ENCODE measurements at regions not wholly inside any gene's neighbourhood (a gene's known extent, or its start where the extent isn't known, plus 50 kb on each side); places are given as distances from the start of the nearest gene placed in this dataset.
"Not testable (repeated sequence)": the region's sequence is repeated elsewhere in the genome, so short reads cannot be mapped to it uniquely, and the experiment has no call there.

DNA sequence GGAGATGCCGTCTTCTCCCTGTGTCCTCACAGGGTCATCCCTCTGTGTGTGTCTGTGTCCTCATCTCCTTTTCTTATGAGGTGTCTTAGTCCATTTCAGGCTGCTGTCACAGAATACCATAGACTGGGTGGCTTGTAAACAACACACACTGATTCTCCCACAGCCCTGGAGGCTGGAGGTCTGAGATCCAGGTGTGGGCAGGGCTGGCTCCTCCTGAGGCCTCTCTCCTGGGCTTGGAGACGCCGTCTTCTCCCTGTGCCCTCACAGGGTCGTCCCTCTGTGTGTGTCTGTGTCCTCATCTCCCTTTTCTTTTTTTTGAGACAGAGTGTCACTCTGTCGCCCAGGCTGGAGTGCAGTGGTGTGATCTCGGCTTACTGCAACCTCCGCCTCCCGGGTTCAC lies 75.9 kb downstream of the CRLF2 start:
- H3K27me3 ChIP-seq (ENCODE audit: control insufficient read depth in 3 of 3, insufficient read depth in 3 of 3, low read depth in 1 of 3, low read length in 3 of 3) = peaks cover 0 to 14% (median 0%) of the 10 kb centered on the region in 3 experiments
- not testable (repeated sequence) for DNase-seq (ENCODE audit: low spot score); H2AFZ ChIP-seq (ENCODE audit: low read length); H3K36me3 ChIP-seq (replicated peaks in 1 of 2; ENCODE audit: control insufficient read depth in 2 of 2, insufficient read depth in 2 of 2, low read length in 2 of 2); H3K23ac ChIP-seq (ENCODE audit: low read depth, low read length, poor library complexity); H3K9ac ChIP-seq (ENCODE audit: low read depth, low read length, poor library complexity); H2BK12ac ChIP-seq (ENCODE audit: low read length); H3K4me2 ChIP-seq (ENCODE audit: insufficient read depth, low read length, poor library complexity, severe bottlenecking); H4K91ac ChIP-seq (ENCODE audit: low read depth, low read length, poor library complexity); H3K4me3 ChIP-seq (ENCODE audit: low read length in 2 of 2); H2BK15ac ChIP-seq (ENCODE audit: low read length); H3K79me1 ChIP-seq (ENCODE audit: low read depth, low read length); H4K8ac ChIP-seq (ENCODE audit: low read depth, low read length); H2BK5ac ChIP-seq (ENCODE audit: low read length); H2BK120ac ChIP-seq (ENCODE audit: low read depth, low read length); H3K18ac ChIP-seq (ENCODE audit: low read length); H3K4me1 ChIP-seq (ENCODE audit: control insufficient read depth in 2 of 2, insufficient read depth in 1 of 2, low read depth in 1 of 2, low read length in 2 of 2); H3K14ac ChIP-seq (ENCODE audit: low read length); H3K4ac ChIP-seq (ENCODE audit: low read length); H3K27ac ChIP-seq (replicated peaks; ENCODE audit: low read length); H2AK5ac ChIP-seq (ENCODE audit: low read depth, low read length); H3K9me3 ChIP-seq (replicated peaks in 1 of 2; ENCODE audit: control insufficient read depth in 2 of 2, insufficient read depth in 1 of 2, low read depth in 1 of 2, low read length in 2 of 2)
- WGBS, 2 donors (ENCODE audit: extremely low coverage in 2 of 2, insufficient read length in 2 of 2, insufficient replicate concordance in 1 of 2) = no CpG with 5 or more reads among the region's 8 CpGs

DNA sequence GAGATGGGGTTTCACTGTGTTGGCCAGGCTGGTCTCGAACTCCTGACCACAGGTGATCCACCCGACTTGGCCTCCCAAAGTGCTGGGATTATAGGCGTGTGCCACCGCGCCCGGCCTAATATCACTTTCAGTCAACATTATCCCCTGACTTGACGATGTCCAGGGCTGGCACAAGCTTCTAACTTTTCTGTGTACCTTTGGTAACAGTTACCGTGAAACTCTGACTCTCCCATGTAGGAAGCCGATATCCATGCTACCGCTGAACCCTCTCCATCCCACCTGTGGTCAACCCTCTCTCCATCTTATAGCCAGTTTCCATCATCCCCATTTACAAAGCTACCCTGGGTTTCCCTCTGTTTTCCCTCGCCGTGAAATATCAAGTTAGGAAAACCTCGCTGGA lies 77.5 kb downstream of the CRLF2 start:
- H4K8ac ChIP-seq (ENCODE audit: low read depth, low read length) = no peak overlapping the region

DNA sequence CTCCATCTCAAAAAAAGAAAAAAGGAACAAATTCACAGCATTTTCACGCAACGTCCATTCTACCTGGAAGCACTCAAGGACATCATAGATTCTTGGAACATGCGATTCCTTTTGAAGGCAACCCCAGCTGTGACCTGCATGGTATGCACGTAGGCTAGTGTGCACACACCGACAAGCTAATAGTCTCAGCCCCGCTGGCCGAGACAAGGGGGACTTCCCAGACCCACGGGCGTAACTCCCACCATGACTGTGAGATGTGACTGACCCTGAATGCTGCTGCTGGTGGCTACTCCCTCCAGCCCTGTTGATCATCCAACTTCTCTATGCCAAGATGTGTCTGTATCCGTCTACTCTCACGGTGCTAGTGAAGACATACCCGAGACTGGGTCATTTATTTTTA lies 78.3 kb downstream of the CRLF2 start:
- no peak overlapping the region for H4K8ac ChIP-seq (ENCODE audit: low read depth, low read length)
- no peaks in the 10 kb centered on the region for H3K36me3 ChIP-seq (replicated peaks in 1 of 2; ENCODE audit: control insufficient read depth in 2 of 2, insufficient read depth in 2 of 2, low read length in 2 of 2)
- H2BK15ac ChIP-seq (ENCODE audit: low read length) = no peak overlapping the region
- peaks cover 0 to 1% of the 10 kb centered on the region in 2 donors for H3K9me3 ChIP-seq (replicated peaks in 1 of 2; ENCODE audit: control insufficient read depth in 2 of 2, insufficient read depth in 1 of 2, low read depth in 1 of 2, low read length in 2 of 2)
- no peak overlapping the region for H2BK12ac ChIP-seq (ENCODE audit: low read length)
- H3K4me3 ChIP-seq (ENCODE audit: low read length in 2 of 2) = no peak overlapping the region
- no peak overlapping the region for H3K9ac ChIP-seq (ENCODE audit: low read depth, low read length, poor library complexity)
- H2BK5ac ChIP-seq (ENCODE audit: low read length) = no peak overlapping the region
- no peak overlapping the region for H3K23ac ChIP-seq (ENCODE audit: low read depth, low read length, poor library complexity)
- no peak overlapping the region for H3K18ac ChIP-seq (ENCODE audit: low read length)
- H3K79me1 ChIP-seq (ENCODE audit: low read depth, low read length) = no peaks in the 10 kb centered on the region
- H2AFZ ChIP-seq (ENCODE audit: low read length) = no peak overlapping the region
- H3K14ac ChIP-seq (ENCODE audit: low read length) = no peak overlapping the region
- no peak overlapping the region for H2AK5ac ChIP-seq (ENCODE audit: low read depth, low read length)
- H3K27ac ChIP-seq (replicated peaks; ENCODE audit: low read length) = no peak overlapping the region
- H3K4me1 ChIP-seq (ENCODE audit: control insufficient read depth in 2 of 2, insufficient read depth in 1 of 2, low read depth in 1 of 2, low read length in 2 of 2) = peaks cover 0 to 2% of the 10 kb centered on the region in 2 donors
- H3K27me3 ChIP-seq (ENCODE audit: control insufficient read depth in 3 of 3, insufficient read depth in 3 of 3, low read depth in 1 of 3, low read length in 3 of 3) = peaks cover 0 to 5% (median under 1%) of the 10 kb centered on the region in 3 experiments
- no peak for DNase-seq (ENCODE audit: low spot score)
- WGBS, 2 donors (ENCODE audit: extremely low coverage in 2 of 2, insufficient read length in 2 of 2, insufficient replicate concordance in 1 of 2) = no CpG with 5 or more reads among the region's 12 CpGs
- no peak overlapping the region for H4K91ac ChIP-seq (ENCODE audit: low read depth, low read length, poor library complexity)
- no peak overlapping the region for H3K4me2 ChIP-seq (ENCODE audit: insufficient read depth, low read length, poor library complexity, severe bottlenecking)
- no peak overlapping the region for H3K4ac ChIP-seq (ENCODE audit: low read length)
- H2BK120ac ChIP-seq (ENCODE audit: low read depth, low read length) = no peak overlapping the region

More for the DNA sequence above, 77.5 kb downstream of the CRLF2 start:
- H3K9me3 ChIP-seq (replicated peaks in 1 of 2; ENCODE audit: control insufficient read depth in 2 of 2, insufficient read depth in 1 of 2, low read depth in 1 of 2, low read length in 2 of 2) = no peaks in the 10 kb centered on the region
- H2BK120ac ChIP-seq (ENCODE audit: low read depth, low read length) = no peak overlapping the region
- no peak overlapping the region for H2AFZ ChIP-seq (ENCODE audit: low read length)
- no peak overlapping the region for H2BK15ac ChIP-seq (ENCODE audit: low read length)
- H3K79me1 ChIP-seq (ENCODE audit: low read depth, low read length) = no peaks in the 10 kb centered on the region
- no peak overlapping the region for H3K14ac ChIP-seq (ENCODE audit: low read length)
- H4K91ac ChIP-seq (ENCODE audit: low read depth, low read length, poor library complexity) = no peak overlapping the region
- H3K4ac ChIP-seq (ENCODE audit: low read length) = no peak overlapping the region
- peaks cover 0 to 6% (median 0%) of the 10 kb centered on the region in 3 experiments for H3K27me3 ChIP-seq (ENCODE audit: control insufficient read depth in 3 of 3, insufficient read depth in 3 of 3, low read depth in 1 of 3, low read length in 3 of 3)
- no peak for DNase-seq (ENCODE audit: low spot score)
- H2AK5ac ChIP-seq (ENCODE audit: low read depth, low read length) = no peak overlapping the region
- H2BK12ac ChIP-seq (ENCODE audit: low read length) = no peak overlapping the region
- H3K27ac ChIP-seq (replicated peaks; ENCODE audit: low read length) = no peak overlapping the region
- WGBS, 2 donors (ENCODE audit: extremely low coverage in 2 of 2, insufficient read length in 2 of 2, insufficient replicate concordance in 1 of 2) = no CpG with 5 or more reads among the region's 13 CpGs
- H3K4me2 ChIP-seq (ENCODE audit: insufficient read depth, low read length, poor library complexity, severe bottlenecking) = no peak overlapping the region
- H3K4me3 ChIP-seq (ENCODE audit: low read length in 2 of 2) = no peak overlapping the region
- H3K9ac ChIP-seq (ENCODE audit: low read depth, low read length, poor library complexity) = no peak overlapping the region
- peaks cover 0 to under 1% of the 10 kb centered on the region in 2 donors for H3K4me1 ChIP-seq (ENCODE audit: control insufficient read depth in 2 of 2, insufficient read depth in 1 of 2, low read depth in 1 of 2, low read length in 2 of 2)
- no peak overlapping the region for H3K23ac ChIP-seq (ENCODE audit: low read depth, low read length, poor library complexity)
- no peak overlapping the region for H3K18ac ChIP-seq (ENCODE audit: low read length)
- no peaks in the 10 kb centered on the region for H3K36me3 ChIP-seq (replicated peaks in 1 of 2; ENCODE audit: control insufficient read depth in 2 of 2, insufficient read depth in 2 of 2, low read length in 2 of 2)
- no peak overlapping the region for H2BK5ac ChIP-seq (ENCODE audit: low read length)

DNA sequence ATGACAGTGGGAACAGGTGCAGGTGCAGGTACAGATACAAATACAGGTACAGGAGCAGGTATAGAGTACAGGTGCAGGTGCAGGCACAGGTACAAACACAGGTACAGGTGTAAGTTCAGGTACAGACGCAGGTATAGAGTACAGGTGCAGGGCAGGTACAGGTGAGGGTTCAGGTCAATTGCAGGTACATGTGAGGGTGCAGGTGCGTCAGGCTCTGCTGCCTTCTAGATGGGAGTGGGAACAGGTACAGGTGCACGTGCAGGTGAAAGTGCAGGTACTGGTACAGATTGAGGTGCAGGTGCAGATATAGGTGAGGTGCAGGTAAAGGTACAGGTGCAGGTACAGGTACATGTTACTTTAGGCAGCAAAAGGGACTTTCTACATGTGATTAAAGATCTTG lies 85.7 kb downstream of the CRLF2 start:
- H3K27ac ChIP-seq (replicated peaks; ENCODE audit: low read length) = no peak overlapping the region
- no peak for DNase-seq (ENCODE audit: low spot score)

More for the DNA sequence above, 85.7 kb downstream of the CRLF2 start:
- Histone ChIP-seq H2BK120ac (ENCODE audit: low read depth, low read length) (no peak overlapping the region), H2AK5ac (ENCODE audit: low read depth, low read length) (no peak overlapping the region), H3K4ac (ENCODE audit: low read length) (no peak overlapping the region), H3K9me3 (replicated peaks in 1 of 2; ENCODE audit: control insufficient read depth in 2 of 2, insufficient read depth in 1 of 2, low read depth in 1 of 2, low read length in 2 of 2) (peaks cover 0 to 3% of the 10 kb centered on the region in 2 donors), H4K91ac (ENCODE audit: low read depth, low read length, poor library complexity) (no peak overlapping the region), H2BK12ac (ENCODE audit: low read length) (no peak overlapping the region), H2BK5ac (ENCODE audit: low read length) (no peak overlapping the region), H3K27me3 (ENCODE audit: control insufficient read depth in 3 of 3, insufficient read depth in 3 of 3, low read depth in 1 of 3, low read length in 3 of 3) (peaks cover 0 to 2% (median 0%) of the 10 kb centered on the region in 3 experiments), H3K4me3 (ENCODE audit: low read length in 2 of 2) (peak overlapping the region in 1 of 2 donors; percentile 71), H2AFZ (ENCODE audit: low read length) (no peak overlapping the region), H3K18ac (ENCODE audit: low read length) (no peak overlapping the region), H3K14ac (ENCODE audit: low read length) (no peak overlapping the region), H2BK15ac (ENCODE audit: low read length) (no peak overlapping the region), H3K79me1 (ENCODE audit: low read depth, low read length) (no peaks in the 10 kb centered on the region), H3K36me3 (replicated peaks in 1 of 2; ENCODE audit: control insufficient read depth in 2 of 2, insufficient read depth in 2 of 2, low read length in 2 of 2) (no peaks in the 10 kb centered on the region), H3K23ac (ENCODE audit: low read depth, low read length, poor library complexity) (no peak overlapping the region), H4K8ac (ENCODE audit: low read depth, low read length) (no peak overlapping the region), H3K4me2 (ENCODE audit: insufficient read depth, low read length, poor library complexity, severe bottlenecking) (no peak overlapping the region), H3K4me1 (ENCODE audit: control insufficient read depth in 2 of 2, insufficient read depth in 1 of 2, low read depth in 1 of 2, low read length in 2 of 2) (peaks cover 0 to 2% of the 10 kb centered on the region in 2 donors), H3K9ac (ENCODE audit: low read depth, low read length, poor library complexity) (no peak overlapping the region)
- WGBS, 2 donors (ENCODE audit: extremely low coverage in 2 of 2, insufficient read length in 2 of 2, insufficient replicate concordance in 1 of 2) = no CpG with 5 or more reads among the region's 3 CpGs
